Astrocyte (in vitro differentiated cells and primary cell): ENCODE measurements at regions not wholly inside any gene's neighbourhood (a gene's known extent, or its start where the extent isn't known, plus 50 kb on each side); places are given as distances from the start of the nearest gene placed in this dataset.

ENCODE experiments used
- CTCF ChIP-seq: IDR thresholded peaks from 2 replicates; pipeline ENCODE4 v1.5.1; 2011; ENCODE audit warnings: low read depth, mild to moderate bottlenecking, inconsistent platforms, low read length, moderate library complexity; ENCODE audit not compliant: insufficient read depth
- EZH2 ChIP-seq: IDR thresholded peaks from 2 replicates; pipeline ENCODE4 v1.6.1; 2012; ENCODE audit warnings: mild to moderate bottlenecking, low read length, inconsistent platforms; ENCODE audit not compliant: insufficient read depth

- TF ChIP-seq CTCF (no peak), EZH2 (no peak)
Measured at GRCh38 chr5:68456756-68457217, 241.2 kb downstream of the PIK3R1 start.
